GM21515 (cell line): ENCODE measurements at regions not wholly inside any gene's neighbourhood (a gene's known extent, or its start where the extent isn't known, plus 50 kb on each side); places are given as distances from the start of the nearest gene placed in this dataset.
"Not testable (repeated sequence)": the region's sequence is repeated elsewhere in the genome, so short reads cannot be mapped to it uniquely, and the experiment has no call there.

Source experiments
- ATAC-seq: cut with Tn5 transposase; IDR thresholded peaks from one replicate; pipeline ENCODE4 v1.9.1; 2021; ENCODE audit not compliant: unreplicated experiment

- ATAC-seq = not testable (repeated sequence)
Observed at GRCh38 chr3:75241226-75241962, 422.7 kb upstream of the FRG2C start.

- no peak for ATAC-seq
Observed at GRCh38 chr3:75242012-75242735, 422.0 kb upstream of the FRG2C start.

DNA sequence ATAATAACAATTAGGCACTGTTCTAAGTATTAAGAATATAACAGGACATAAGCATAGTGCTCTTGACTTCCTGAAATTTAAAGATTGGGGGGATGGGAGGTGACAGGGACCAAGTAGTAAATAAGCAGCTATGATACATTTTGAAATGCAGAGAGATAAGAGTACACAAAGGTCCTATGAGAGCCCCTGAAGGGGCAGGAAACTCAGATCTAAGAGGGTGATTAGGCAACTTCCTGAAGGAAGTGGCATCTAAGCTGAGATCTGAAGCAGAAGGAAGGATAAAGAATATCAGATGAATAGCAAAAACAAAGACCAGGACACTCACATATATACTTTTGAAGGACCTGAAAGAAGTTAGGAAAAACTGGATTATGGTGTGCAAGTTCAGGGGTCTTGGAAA is 415.2 kb upstream of the FRG2C start:
- ATAC-seq = no peak

DNA sequence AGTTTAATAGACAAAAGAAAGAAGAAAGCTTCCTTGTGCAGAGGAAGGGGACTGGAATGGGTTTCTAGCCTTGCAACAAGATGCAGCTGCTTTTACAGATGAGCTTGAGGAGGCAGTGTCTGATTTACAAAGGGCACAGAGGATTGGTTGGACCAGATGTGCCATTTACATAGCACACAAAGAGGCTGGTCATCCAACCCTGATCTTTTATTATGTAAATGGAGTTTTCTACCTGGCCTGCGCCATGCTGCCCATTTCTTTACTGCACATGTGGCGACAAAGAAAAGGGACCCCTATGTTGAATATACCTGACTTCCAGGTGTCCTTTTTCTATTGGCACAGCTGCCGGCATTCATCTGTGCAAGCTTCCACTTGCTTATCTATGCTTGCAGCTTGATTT is 409.4 kb upstream of the FRG2C start:
- ATAC-seq = no peak

DNA sequence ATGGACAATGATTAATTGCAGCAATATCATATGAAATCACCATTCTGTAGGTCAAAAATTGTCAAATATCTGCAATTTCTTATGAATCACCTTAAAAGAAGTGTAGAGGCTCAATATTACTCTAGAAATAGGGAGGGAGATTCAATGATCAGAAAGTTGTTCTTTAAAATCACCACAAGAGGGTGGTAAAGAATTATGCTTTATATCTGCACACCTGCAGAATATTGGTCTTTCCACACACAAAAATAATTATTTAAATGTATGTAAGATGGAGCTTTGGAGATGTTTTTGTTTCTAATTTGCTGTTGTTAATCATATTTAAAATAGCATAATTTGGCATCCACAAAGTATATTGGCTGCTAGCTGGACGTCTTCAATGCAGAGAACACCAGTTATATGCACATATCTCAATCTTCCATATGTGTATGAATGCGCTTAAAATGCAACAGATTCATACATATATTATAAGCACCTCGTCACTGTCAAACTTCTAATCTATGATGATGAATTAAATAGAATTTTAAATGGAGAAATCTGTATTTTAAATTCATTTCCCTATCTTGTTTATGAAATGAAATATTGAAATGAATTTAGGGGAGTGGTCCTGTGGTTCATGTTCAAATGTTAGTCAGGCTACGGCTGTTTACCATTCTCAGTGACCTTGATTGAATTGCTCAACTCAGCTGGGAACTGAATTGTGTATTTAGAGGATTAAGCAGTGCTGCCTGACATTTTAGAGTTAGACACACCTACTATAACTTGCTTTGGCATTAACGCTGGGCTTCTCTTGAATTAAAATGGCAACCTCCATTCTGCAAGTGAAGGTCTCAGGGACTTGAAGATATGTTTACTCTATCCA is 405.1 kb upstream of the FRG2C start:
- ATAC-seq = peak; percentile 68

- ATAC-seq = not testable (repeated sequence)
Observed at GRCh38 chr3:75260975-75261374, 403.2 kb upstream of the FRG2C start.

GRCh38 chr3:75262661-75263060 is 401.5 kb upstream of the FRG2C start:
- ATAC-seq = no peak

GRCh38 chr3:75265897-75266296 is 398.2 kb upstream of the FRG2C start:
- no peak for ATAC-seq

DNA sequence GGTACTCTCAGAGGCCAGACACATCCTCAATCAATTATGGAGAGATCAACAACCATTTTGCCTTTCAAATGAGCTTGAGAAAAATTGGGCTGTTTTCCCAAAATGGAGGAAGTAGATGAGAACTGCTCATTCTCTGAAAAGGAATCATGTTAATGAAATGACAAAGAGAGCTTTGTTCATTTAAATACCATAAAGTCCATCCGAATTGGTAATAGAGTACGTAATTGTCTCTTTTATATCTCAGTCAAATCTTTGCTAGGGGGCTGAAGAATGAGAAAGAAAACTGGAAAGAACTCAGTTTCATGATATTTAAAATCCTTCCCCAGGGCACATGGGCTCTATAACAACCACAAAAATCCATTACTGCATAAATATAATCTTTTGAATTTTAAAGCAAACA is 395.6 kb upstream of the FRG2C start:
- not testable (repeated sequence) for ATAC-seq

- ATAC-seq = not testable (repeated sequence)
Observed at GRCh38 chr3:75272237-75272636, 391.9 kb upstream of the FRG2C start.

DNA sequence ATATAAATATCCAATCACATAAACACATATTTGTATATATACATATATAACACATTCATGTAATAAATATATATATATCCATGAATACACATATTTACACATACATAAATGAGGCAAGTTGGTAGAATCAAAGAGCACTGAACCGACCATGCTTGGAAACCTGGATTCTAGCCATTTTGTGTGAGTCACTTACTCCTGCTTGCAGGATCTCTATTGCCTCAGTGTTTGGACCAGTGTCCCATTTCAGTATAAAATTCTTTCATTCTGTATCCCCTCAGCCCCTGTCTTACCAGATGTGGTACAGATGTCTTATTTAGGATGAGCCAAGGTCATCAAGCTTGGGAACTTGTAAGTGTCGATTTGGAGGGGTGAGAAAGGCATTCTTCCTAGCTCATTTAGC is 391.4 kb upstream of the FRG2C start:
- no peak for ATAC-seq

DNA sequence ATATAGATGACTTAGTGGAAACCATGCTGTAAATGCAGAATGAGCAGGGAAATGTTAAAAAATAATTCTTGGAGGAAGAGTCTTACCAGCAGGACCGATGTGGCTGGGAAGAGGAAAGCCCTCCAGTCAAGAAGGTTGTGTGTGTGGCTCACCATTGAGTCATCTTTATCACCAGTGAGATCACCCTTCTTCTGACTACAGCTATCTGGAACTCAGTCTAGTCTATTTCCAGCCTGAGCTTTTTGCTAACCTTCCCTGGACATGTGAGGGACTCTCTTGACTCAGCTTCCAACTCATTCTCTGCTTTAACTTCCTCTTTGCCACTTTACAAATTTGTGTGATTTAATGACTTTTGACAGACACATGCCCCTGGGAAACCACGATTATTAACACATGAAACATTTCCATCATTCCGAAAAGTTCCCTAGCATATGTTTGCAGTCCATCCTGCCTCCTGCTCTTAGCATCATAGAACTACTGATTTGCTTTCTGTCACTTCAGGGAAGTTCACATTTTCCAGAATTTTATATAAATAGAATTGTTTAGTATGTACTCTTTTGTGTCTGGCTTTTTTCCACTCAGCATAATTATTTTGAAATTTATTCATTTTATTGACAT is 378.5 kb upstream of the FRG2C start:
- ATAC-seq = not testable (repeated sequence)

- not testable (repeated sequence) for ATAC-seq
Observed at GRCh38 chr3:75288972-75289574, 375.1 kb upstream of the FRG2C start.

DNA sequence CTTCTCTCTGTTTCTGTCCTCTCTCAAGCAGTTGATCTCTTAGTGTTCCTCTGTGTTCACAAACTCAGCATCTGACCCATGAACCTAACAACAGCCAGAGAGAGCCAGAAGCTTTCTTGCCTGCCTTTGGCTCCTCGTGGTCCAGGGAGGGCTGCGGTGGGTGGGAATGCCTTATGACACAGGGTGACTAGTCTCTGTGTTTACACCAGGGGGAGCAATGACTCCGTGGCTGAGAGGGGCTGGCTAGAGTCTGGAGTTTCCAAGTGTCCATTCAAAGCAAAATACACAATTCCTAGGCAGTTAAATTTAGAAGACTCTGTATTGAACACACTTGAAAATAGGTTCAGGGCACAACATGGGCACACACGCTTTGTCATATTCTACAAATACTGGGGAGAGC is 370.0 kb upstream of the FRG2C start:
- no peak for ATAC-seq

DNA sequence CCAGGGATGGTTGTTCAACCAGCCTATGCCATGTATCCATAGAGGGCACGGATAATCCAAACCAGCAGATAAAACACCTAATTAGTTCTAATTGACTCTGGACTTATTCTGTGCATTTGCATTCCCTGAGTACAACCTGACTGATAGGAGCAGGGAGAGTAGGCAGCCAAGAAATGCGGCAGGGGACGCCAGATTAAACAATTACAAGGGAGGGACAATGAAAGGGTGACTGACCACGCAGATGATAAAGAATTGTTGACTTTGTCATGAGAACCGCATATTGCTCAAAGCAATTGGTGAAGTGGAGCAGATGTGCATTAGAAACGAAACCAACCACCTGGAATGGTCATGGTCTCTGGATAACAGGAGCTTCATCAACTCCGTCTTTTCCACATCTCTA is 369.1 kb upstream of the FRG2C start:
- no peak for ATAC-seq

GRCh38 chr3:75296858-75297257 is 367.3 kb upstream of the FRG2C start:
- ATAC-seq = no peak

GRCh38 chr3:75300606-75301005 is 363.5 kb upstream of the FRG2C start:
- ATAC-seq = no peak

DNA sequence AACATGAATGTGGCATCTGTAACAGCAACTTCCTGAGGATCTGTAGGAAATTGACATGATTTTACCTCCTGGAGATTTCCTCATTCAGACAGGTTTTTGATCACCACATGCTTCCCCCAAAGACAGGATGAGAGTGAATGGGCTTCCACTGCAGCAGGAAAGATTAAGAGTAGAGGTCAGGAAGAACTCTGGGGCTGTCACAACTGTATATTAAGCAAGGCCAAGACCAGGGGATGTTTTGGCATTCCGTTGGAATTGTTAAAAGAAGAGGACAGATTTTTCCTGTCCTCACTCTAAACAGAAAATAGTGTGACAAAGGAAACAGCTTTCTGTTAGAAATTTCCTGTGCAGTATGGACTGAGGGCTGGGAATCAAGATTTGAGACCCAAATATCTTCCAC is 363.1 kb upstream of the FRG2C start:
- not testable (repeated sequence) for ATAC-seq

DNA sequence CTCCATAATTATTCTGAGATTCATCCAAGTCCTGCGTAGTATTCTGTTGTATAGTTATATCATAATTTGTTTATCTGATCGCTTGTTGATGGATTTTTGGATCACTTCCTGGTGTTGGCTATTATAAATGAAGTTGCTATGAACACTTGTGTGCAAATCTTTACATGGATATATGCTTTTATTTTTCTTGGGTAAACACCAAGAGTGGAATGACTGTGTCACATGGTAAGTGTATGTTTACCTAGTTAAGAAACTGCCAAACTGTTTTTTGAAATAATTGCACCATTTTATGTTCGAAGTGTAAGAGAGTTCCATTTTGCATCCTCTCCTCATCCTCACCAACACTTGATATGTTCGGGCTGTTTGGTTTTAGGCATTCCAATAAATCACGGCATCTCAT is 360.4 kb upstream of the FRG2C start:
- ATAC-seq = no peak

DNA sequence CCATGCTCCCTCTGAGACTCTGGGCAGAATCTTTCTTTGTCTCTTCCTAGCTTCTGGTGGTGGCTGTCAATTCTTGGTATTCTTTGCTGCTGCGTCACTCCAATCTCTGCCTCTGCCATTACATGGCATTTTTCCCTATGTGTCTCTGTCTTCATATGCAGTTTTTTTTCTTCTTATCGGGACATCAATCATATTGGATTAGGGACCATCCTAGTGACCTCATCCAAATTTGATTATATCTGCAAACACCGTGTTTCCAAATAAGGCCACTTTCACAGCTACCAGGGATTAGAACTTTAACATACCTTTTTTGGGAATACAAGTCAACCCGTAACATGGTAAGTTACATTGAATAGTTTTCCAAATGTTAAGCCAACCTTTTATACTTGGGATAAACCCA is 358.2 kb upstream of the FRG2C start:
- no peak for ATAC-seq

- not testable (repeated sequence) for ATAC-seq
Observed at GRCh38 chr3:75311306-75311705, 352.8 kb upstream of the FRG2C start.
